ENCODE measurements at regions not wholly inside any gene's neighbourhood (a gene's known extent, or its start where the extent isn't known, plus 50 kb on each side); places are given as distances from the start of the nearest gene placed in this dataset.
A peak's percentile ranks its signal among the peaks of the same experiment; 100 is the strongest.

GRCh38 chr10:44703241-44704155 is 207.6 kb upstream of the TMEM72 start:
- peak; percentile 48 for DNase-seq (ENCODE audit: low read depth)
- TF ChIP-seq CTCF (conservative IDR thresholded peaks at IDR 0.05; ENCODE audit: control insufficient read depth, insufficient read depth, low read depth, low read length), result no peak
- H3K4me3 ChIP-seq (ENCODE audit: control insufficient read depth, low read depth, low read length), result no peak overlapping the region

GRCh38 chr10:44704616-44705015 is 206.5 kb upstream of the TMEM72 start:
- no peak for DNase-seq (ENCODE audit: low read depth)
- no peak for TF ChIP-seq CTCF (conservative IDR thresholded peaks at IDR 0.05; ENCODE audit: control insufficient read depth, insufficient read depth, low read depth, low read length)
- H3K4me3 ChIP-seq (ENCODE audit: control insufficient read depth, low read depth, low read length), result no peak overlapping the region

- no peak for TF ChIP-seq CTCF (conservative IDR thresholded peaks at IDR 0.05; ENCODE audit: control insufficient read depth, insufficient read depth, low read depth, low read length)
Measured at GRCh38 chr10:44706745-44707144, 204.4 kb upstream of the TMEM72 start.

GRCh38 chr10:44713307-44713706 is 197.8 kb upstream of the TMEM72 start:
- no peak for TF ChIP-seq CTCF (conservative IDR thresholded peaks at IDR 0.05; ENCODE audit: control insufficient read depth, insufficient read depth, low read depth, low read length)
- no peak for DNase-seq (ENCODE audit: low read depth)
- no peak overlapping the region for H3K4me3 ChIP-seq (ENCODE audit: control insufficient read depth, low read depth, low read length)

More at GRCh38 chr10:44706745-44707144, 204.4 kb upstream of the TMEM72 start:
- DNase-seq (ENCODE audit: low read depth), result peak; percentile 99
- no peak overlapping the region for H3K4me3 ChIP-seq (ENCODE audit: control insufficient read depth, low read depth, low read length)

- no peak for DNase-seq (ENCODE audit: low read depth)
- H3K4me3 ChIP-seq (ENCODE audit: control insufficient read depth, low read depth, low read length), result no peak overlapping the region
- no peak for TF ChIP-seq CTCF (conservative IDR thresholded peaks at IDR 0.05; ENCODE audit: control insufficient read depth, insufficient read depth, low read depth, low read length)
Measured at GRCh38 chr10:44714451-44714850, 196.7 kb upstream of the TMEM72 start.

- TF ChIP-seq CTCF (conservative IDR thresholded peaks at IDR 0.05; ENCODE audit: control insufficient read depth, insufficient read depth, low read depth, low read length), result no peak
- DNase-seq (ENCODE audit: low read depth), result peak; percentile 75
- H3K4me3 ChIP-seq (ENCODE audit: control insufficient read depth, low read depth, low read length), result no peak overlapping the region
Measured at GRCh38 chr10:44715136-44715535, 196.0 kb upstream of the TMEM72 start.
